ENCODE measurements at regions not wholly inside any gene's neighbourhood (a gene's known extent, or its start where the extent isn't known, plus 50 kb on each side); places are given as distances from the start of the nearest gene placed in this dataset.

DNA sequence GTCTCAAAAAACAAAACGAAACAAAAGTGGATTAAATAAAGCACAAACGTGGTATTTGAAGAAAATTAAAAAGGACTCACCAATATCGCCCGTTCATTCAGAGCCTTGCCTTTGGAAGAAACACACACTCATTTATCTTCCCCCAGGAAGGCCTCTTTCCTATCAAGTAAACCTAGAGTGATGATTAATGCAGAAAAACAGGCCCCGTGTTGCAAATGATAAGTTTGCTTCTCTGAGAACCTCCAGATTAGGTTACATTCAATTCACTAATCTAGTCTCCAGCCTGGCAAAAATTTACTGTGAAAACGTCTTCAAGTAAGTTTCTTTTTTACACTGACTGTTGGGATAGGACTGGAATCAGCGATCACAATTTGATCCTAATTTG, 78.0 kb upstream of the C1GALT1 start:
- no peak overlapping the region for H4K91ac ChIP-seq (ENCODE audit: insufficient read length, low read depth, low read length)
- H3K36me3 Mint-ChIP-seq (ENCODE audit: insufficient read depth in 1 of 3, low read depth in 3 of 3), result peaks cover 8 to 13% (median 8%) of the 10 kb centered on the region in 3 experiments

More for the DNA sequence above, 78.0 kb upstream of the C1GALT1 start:
- no peak overlapping the region for H3K14ac ChIP-seq (ENCODE audit: insufficient read depth, low read length)
- H4K5ac ChIP-seq (ENCODE audit: insufficient read length, low read depth, low read length), result no peak overlapping the region
- no peak overlapping the region for H2BK15ac ChIP-seq (ENCODE audit: low read depth, low read length)
- H2BK5ac ChIP-seq (ENCODE audit: insufficient read length, low read length), result no peak overlapping the region
- H3K79me1 ChIP-seq (ENCODE audit: insufficient read depth, low read depth, low read length, poor library complexity, severe bottlenecking), result no peaks in the 10 kb centered on the region
- no peak overlapping the region for H3K4me2 ChIP-seq (ENCODE audit: insufficient read depth, insufficient read length, low read length)
- H3K9me3 ChIP-seq (ENCODE audit: control insufficient read depth, low read depth, low read length), result peaks cover 5% of the 10 kb centered on the region
- no peak overlapping the region for H3K9ac ChIP-seq (ENCODE audit: extremely low read depth, insufficient read length, low read length)
- Mint-ChIP-seq H3K4me1 (peaks cover 54 to 55% of the 10 kb centered on the region in 2 experiments), H3K9me3 (peaks cover 12 to 14% of the 10 kb centered on the region in 2 experiments), H3K27me3 (ENCODE audit: low read depth) (no peaks in the 10 kb centered on the region; the same call in 1 of the 2 replicates), H3K27ac (no peak overlapping the region), H3K4me3 (no peak overlapping the region)
- no peak overlapping the region for H2AFZ ChIP-seq (ENCODE audit: low read length)
- no peak overlapping the region for H3K23ac ChIP-seq (ENCODE audit: insufficient read length, low read depth, low read length)
- H3K56ac ChIP-seq (ENCODE audit: insufficient read length, low read depth, low read length), result no peak overlapping the region
- H3K23me2 ChIP-seq (ENCODE audit: insufficient read length, low read depth, low read length, poor library complexity, severe bottlenecking), result no peaks in the 10 kb centered on the region
- DNase-seq, result no peak
- no peaks in the 10 kb centered on the region for H3K27me3 ChIP-seq (ENCODE audit: insufficient read depth, low read length)
- no peak overlapping the region for H3K4ac ChIP-seq (ENCODE audit: low read depth, low read length)
- no peak overlapping the region for H2AK5ac ChIP-seq (ENCODE audit: insufficient read length, low read length)
- H3K79me2 ChIP-seq (ENCODE audit: insufficient read depth, low read length), result no peaks in the 10 kb centered on the region
- no CpG with 5 or more reads among the region's 7 CpGs for WGBS (ENCODE audit: extremely low coverage, insufficient read length, low lambda C conversion rate)
- no peak overlapping the region for H3T11ph ChIP-seq (ENCODE audit: low read length)
- H3K18ac ChIP-seq (ENCODE audit: insufficient read length, low read depth, low read length), result no peak overlapping the region
- no peak overlapping the region for H3K27ac ChIP-seq (ENCODE audit: insufficient read length, low read depth, low read length)
- no peak overlapping the region for H2BK120ac ChIP-seq (ENCODE audit: low read depth, low read length, poor library complexity, severe bottlenecking)
- TF ChIP-seq, protein P1, sequence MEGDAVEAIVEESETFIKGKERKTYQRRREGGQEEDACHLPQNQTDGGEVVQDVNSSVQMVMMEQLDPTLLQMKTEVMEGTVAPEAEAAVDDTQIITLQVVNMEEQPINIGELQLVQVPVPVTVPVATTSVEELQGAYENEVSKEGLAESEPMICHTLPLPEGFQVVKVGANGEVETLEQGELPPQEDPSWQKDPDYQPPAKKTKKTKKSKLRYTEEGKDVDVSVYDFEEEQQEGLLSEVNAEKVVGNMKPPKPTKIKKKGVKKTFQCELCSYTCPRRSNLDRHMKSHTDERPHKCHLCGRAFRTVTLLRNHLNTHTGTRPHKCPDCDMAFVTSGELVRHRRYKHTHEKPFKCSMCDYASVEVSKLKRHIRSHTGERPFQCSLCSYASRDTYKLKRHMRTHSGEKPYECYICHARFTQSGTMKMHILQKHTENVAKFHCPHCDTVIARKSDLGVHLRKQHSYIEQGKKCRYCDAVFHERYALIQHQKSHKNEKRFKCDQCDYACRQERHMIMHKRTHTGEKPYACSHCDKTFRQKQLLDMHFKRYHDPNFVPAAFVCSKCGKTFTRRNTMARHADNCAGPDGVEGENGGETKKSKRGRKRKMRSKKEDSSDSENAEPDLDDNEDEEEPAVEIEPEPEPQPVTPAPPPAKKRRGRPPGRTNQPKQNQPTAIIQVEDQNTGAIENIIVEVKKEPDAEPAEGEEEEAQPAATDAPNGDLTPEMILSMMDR (conservative IDR thresholded peaks at IDR 0.05), result no peak
- H3K4me1 ChIP-seq (ENCODE audit: insufficient read depth, low read length), result peaks cover 6% of the 10 kb centered on the region
- no peak overlapping the region for H2BK20ac ChIP-seq (ENCODE audit: low read depth, low read length, poor library complexity, severe bottlenecking)
- H4K8ac ChIP-seq (replicated peaks; ENCODE audit: insufficient read length, low read depth, low read length), result no peak overlapping the region
- H2BK12ac ChIP-seq (ENCODE audit: insufficient read length, low read depth, low read length), result no peak overlapping the region
- H4K20me1 ChIP-seq (ENCODE audit: control insufficient read depth, insufficient read depth, insufficient read length), result no peaks in the 10 kb centered on the region
